HG03064 (cell line): ENCODE measurements at regions not wholly inside any gene's neighbourhood (a gene's known extent, or its start where the extent isn't known, plus 50 kb on each side); places are given as distances from the start of the nearest gene placed in this dataset.
"Not testable (repeated sequence)": the region's sequence is repeated elsewhere in the genome, so short reads cannot be mapped to it uniquely, and the experiment has no call there.

Experiments
- ATAC-seq: cut with Tn5 transposase; IDR thresholded peaks from one replicate; pipeline ENCODE4 v1.9.1; 2021; ENCODE audit warnings: low read depth; ENCODE audit not compliant: unreplicated experiment

DNA sequence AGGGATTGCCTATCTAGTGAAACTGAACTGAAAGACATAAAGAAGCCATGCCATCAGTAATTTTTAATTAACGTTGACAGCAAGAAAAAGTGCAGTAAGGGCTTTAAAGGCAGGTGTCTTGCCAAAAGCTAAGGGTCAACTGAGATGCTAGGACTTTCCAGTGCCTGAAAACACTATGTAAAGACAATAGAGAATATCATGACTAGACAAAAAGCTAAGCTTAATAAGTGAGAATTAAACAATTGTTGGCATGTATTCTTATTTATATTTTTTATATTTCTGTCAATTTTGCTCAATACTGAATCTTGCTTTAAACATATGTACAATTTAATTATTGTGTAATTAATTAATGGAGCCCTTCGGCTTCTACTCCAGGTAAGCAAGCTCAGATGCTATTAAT lies 803.1 kb downstream of the IGSF11 start:
- no peak for ATAC-seq

DNA sequence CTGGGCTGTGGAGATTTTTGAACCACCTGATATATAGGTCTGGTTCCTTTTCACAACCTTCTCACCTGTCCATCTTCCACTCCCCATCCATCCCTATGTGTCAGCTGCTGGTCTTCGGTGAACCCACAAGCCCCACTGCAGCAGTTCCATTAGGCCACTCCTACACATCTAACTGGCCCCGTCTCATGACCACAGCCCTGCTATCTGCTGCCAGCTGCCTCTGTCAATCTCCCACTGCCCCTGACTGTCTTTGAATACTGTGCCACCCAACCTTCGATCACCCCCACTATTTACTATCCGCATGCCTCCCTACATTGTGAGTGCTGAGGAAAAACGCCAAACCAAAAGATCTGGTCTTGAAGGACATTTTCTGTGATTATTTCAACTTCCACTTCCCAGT lies 795.4 kb downstream of the IGSF11 start:
- ATAC-seq, result no peak

DNA sequence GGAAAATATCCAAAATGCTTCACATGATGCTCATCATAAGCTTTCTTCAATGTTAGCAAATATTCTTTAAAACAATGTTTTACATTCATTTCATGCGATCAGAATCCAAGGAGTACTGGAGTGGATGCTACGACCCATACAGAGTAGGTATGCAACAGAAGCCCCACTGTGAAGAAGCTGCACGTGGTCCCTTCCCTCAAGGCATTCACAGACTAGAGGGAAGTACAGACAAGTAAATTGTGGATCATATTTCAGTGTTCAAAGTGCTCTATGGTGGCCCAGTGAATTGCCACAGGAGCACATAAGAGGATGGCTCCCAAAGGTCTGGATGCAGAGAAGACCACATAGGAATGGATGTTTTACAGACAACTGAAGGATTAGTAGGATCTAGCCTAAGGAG lies 789.9 kb downstream of the IGSF11 start:
- ATAC-seq, result no peak

DNA sequence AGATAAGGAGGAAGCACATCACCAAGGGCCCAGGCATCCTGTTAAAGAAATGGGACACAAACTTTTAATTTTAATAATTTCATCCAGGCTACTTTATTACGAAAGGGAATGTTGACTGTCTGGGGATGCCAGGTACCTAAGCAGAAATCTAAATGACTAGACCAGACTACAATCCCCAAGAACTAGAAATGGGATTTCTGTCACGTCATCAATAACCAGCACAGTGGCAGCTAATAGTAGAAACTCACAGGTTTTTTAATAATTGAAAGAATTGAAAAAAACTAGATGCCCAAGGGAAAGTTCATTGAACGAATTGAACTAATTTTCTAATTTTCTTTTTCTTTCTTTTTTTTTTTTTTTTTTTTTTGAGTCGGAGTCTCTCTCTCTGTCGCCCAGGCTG lies 789.3 kb downstream of the IGSF11 start:
- no peak for ATAC-seq

DNA sequence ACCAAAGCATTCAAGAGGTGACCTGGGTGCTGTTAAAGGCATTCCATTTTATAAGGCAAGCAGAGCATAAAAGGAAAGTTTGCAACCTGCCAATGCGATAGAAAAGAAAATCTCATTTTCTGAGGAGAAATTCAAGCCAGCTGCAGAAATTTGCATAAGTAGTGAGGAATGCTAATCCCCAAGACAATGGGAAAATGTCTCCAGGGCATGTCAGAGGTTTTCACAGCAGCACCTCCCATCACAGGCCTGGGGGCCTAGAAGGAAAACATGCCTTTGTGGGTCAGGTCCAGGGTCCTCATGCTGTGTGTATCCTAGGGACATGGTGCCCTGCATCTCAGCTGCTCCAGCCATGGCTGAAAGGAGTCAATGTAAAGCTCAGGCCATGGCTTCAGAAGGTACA lies 775.8 kb downstream of the IGSF11 start:
- not testable (repeated sequence) for ATAC-seq

DNA sequence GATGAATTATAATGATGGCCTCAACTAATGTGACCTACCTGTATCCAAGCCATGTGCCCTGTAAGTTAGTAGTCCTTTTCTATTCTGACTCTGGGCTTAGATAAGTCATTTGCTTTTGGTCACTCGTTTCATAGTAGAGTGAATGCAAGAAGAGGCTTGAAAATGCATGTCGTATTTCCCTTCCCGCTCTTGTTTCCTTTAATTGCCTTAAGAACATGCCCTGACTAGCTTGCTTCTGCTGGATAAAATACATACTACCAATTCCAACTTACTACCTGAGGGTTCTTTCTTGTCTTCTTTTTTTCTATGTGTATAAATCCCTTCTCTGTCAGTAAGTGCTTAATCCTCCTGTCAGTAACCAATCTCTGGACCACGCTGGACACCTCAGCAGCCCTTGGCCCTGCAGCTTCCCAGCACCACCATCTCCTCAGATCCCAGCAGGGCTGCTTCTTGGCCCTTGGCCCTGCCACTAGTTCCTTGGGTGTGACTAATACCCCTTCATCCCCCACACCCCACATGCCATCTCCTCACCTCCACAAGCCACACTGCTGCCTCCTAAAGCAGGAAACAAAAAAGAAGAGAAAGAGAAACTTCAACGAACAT lies 771.7 kb downstream of the IGSF11 start:
- ATAC-seq, result no peak

DNA sequence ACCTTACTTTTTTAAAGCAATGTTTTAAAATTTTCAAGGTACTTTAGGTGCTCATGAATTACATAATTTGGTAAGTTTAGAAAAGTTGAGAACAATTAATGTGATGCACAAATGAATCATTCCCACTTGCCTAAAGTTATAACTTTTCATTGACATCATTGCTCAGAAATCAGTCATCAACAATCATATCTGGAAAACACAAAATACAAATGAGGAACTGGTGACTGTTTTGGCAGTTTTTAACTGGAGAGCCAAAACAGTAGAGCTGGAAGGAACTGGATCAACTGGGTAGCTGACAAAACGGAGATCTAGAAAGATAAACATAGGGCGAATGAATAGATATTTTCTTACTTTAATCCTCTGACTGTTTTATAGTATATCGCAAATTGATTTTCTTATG lies 767.1 kb downstream of the IGSF11 start:
- ATAC-seq, result no peak

DNA sequence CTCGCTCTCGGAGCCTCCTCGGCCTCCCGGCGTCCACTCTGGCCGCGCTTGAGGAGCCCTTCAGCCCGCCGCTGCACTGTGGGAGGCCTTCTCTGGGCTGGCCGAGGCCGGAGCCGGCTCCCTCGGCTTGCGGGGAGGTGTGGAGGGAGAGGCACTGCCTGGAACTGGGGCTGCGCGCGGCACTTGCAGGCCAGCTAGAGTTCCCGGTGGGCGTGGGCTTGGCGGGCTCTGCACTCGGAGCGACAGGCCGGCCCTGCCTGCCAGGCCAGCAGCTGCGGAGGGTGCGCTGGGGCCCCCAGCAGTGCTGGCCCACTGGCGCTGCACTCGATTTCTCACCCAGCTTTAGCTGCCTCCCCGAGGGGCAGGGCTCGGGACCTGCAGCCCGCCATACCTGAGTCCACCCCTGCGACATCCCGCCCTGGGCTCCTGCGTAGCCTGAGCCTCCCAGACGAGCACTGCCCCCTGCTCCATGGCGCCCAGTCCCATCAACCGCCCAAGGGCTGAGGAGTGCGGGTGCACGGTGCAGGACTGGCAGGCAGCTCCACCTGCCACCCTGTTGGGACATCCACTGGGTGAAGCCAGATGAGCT lies 765.0 kb downstream of the IGSF11 start:
- no peak for ATAC-seq

DNA sequence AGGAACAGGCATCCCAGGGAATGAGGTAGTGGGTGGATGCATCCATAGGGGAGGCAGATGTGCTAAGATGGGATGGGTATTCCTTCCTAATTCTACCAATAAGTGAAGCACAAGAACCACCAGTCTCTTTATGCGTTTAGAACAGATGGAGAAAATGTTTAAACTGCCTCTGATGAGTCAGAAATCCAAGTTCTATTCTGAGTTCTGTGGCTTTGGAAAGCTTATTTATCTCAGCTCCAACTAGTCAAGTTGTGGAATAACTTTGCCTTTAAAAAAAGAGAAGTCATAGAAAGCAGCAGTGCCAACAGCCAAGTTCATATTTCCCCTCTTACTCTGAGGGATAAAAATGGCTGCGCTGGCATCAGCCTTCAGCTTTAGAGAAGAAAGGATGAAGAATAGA lies 761.7 kb downstream of the IGSF11 start:
- no peak for ATAC-seq

DNA sequence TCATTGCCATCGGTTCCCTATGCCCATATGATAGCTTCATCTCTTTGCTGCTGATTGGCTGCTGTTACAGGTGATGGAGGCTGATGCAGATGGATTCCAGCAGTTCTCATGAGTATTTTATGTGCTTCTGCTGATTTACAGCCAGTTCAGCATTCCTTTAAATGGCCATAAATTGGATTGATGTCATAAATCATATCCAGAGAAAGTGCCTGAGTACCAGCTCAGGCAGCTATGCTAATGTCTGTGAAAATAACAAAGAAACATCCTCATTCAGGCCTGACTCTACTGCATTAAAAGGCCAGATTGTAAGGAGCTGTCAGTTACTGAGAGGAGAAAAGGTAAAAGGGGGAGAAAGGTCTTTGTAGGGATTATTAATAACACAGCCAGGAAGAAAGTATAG lies 756.8 kb downstream of the IGSF11 start:
- ATAC-seq, result no peak

DNA sequence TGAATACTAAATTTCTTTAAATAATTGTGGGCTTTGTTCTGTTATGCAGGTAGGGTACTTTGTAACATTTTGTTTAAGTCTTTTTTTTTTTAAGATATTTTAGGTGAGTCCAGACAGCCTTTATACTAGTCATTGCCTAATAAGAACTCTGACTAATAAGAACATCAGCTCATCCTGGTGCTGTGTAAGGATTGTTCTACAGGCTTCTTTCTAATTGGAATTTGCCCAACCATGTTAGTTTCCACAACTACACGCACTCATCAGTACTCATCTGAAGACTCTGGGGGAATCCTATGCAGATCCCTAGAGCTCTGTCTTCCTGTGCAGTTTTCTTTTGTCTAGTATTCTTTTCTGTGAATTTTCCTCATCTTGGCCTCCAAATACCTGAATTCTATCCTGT lies 741.8 kb downstream of the IGSF11 start:
- ATAC-seq, result no peak

DNA sequence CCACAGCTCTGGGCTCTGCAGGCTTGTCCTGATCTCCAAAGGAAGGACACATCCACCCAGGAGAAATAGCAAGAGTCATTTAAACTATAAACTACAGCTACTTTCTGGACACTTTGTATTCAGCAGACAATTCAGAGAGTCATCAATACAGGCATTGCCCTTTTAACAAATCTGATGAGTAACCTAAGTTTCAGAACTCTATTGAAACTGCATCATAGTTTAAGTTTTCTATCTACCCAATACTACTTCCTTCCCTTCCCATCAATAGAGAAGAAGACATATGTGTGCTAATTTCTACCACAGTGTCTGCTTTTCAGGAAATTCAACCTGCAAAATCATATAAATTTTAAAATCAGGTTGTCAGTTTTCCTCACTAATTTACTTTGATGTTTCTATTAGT lies 736.5 kb downstream of the IGSF11 start:
- ATAC-seq, result no peak

DNA sequence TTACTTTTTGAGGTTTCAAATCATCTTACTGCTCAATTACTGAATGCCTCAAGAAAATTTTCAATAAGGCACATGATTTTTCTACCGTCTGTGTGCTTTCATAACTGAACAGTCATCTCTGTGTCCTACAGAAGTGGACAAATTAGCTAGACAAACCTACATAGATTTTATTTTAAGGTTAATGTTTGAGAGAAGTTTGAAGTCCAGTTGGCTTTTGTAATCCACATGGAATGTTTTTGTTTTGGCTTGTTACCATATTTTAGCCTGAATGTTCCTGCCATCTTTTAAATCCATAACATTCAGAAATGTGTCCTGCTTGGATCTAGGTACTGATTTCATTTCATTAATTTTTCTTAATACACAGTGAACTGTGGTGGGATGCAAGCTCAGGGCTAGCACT lies 730.1 kb downstream of the IGSF11 start:
- no peak for ATAC-seq

DNA sequence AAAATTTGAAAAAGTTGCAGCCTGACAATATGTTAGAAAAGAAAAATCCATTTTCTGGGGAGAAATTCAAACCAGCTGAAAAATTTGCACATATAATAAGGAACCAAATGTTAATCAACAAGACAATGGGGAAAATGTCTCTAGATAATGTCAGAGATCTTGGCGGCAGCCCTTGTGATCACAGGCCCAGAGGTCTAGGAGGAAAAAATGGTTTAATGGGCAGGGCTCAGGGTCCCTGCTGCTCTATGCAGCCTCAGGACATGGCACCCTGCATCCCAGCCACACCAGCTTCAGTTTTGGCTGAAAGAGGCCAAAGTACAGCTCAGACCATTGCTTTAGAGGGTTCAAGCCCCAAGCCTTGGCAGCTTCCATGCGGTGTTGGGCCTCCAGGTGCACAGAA lies 701.9 kb downstream of the IGSF11 start:
- no peak for ATAC-seq

DNA sequence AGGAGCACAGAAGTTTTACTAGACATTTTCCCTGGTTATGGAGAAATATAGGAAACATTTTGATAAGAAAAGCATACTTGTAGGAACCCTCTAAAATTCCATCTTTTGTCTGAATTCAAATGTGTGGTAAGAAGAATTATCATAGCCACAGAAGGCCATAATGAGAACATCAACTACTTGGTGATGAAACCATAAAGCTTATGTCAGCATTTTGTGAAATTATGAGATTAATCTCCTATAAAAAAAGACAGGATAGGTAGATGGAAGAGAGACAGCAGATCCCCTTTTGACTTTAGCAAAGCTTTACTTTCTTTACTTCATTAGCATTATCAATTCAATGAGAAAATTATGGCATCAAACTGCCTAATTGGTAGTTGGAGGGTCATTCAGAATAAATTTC lies 697.0 kb downstream of the IGSF11 start:
- ATAC-seq, result no peak

DNA sequence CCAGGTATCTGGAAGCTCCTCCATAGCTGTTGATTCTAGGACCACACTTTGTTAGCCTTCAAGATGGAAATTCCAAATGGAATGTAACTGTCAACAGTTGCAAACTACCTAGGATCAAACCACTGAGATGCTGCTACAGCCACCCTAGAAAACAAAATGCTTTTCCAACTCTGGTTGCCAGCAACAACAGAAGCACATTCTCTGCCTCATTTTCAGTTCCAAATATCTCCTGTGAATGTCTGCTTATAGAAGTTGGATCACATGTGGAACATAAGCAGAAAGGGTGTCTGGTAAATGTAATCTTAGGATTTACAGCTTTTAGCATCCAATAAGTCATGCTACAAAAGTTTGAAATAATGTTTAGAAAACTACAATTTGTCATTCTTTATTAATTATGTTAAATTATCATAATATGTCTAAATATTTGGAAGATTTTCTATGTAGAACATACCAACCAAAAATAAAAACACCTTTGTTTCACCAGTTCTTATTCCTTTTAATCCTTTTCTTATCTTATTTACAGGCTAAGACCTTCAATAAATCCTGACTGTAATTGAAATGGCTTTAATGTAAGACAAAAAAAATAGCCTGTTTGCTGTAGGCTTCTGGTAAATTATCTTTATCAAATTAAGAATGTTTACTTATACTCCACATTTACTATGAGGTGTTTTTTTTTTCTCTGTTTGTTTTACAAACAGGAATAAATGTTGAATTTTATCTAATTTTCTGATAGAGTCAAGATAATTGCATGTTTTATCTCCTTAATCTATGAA lies 687.1 kb downstream of the IGSF11 start:
- ATAC-seq, result no peak

DNA sequence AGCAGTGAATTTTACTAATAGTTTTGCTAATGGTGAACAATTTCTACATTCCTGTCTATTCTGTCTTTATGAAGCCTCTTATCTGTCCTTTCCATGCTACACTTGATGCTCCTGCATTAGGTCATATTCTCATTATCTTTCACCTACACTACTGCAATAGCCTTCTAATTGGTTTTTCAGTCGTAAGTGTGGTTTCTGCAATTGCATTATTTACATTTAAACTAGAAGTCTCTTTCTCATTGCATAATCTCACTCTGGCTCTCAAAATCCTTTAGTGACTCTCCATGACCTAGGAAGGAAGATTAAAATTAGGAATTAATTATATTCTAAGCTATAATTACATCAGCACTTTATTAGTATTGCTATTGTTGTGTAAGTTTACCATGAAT lies 686.5 kb downstream of the IGSF11 start:
- no peak for ATAC-seq

DNA sequence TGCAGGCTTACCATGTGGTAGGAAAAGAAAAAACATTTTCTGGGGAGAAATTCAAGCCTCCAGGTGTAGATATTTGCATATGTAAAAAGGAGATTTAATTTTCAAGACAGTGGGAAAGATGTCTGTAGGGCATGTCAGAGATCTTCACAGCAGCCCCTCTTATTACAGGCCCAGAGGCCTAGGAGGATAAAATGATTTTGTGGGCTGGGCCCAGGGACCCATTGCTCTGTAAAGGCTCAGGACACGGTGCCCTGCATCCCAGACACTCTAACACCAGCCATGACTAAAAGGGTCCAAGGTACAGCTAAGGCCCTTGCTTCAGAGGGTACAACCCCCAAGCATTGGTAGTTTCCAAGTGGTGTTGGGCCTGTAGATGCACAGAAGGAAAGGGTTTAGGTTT lies 680.1 kb downstream of the IGSF11 start:
- ATAC-seq, result no peak

DNA sequence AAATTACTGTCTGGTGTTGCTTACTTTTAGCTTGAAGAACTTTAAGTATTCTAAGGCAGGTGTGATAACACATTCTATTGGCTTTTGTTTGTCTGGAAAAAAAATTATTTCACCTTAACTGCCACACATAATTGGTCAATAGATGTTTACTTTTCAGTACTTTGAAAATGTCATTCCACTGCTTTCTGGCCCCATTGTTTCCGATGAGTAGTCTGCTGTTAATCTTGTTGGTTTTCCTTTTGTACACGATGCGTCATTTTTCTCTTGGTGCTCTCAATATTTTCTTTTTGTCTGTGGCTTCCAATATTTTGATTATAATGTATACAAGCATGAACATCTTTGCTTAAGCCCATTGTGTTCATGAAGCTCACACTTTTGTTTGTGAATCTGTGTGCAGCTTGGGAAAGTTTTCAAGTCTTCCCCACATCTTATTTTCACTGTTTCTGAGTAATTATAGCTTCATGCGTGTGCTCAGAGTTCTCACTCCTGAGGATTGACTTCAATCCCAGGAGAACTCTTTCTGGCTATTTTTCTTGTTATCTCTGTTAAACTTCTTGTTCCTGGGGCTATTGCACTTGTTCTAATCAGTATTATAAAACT lies 664.7 kb downstream of the IGSF11 start:
- ATAC-seq, result no peak

DNA sequence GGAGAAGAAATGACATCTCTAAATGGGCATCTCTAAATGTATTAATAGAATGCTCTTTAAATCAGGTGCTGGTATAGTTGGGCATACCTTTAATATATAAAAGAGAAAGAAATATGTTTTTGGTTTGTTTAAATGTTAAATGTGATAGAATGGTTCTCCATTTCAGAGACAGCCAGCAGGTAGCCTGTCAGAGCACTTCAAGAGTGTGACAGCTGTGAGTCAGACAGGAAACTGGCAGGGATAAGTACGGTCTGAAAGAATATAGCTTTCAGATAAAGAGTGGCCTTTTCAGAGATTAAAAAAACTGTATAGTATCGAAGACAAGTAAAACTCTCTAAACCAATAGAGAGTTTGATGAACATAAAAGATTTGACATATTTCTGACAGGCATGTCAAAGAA lies 654.1 kb downstream of the IGSF11 start:
- no peak for ATAC-seq

DNA sequence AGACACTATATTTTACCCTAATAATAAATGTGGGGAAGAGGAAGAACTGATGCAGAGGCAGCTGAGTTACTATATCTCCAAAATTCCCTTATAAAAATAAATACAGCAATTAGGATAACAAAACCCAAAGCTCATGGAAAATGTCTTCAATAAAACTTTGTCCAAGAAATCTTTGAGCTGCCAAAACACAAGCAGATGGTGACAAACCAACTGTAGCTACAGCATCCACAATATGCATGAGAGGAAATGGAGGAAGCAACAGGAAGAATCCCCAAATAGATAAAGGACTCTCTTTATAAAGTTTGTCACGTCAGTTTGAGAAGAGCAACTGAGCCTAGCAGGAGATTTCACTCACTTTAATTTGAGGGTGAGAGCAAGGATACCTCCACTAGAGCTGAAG lies 638.2 kb downstream of the IGSF11 start:
- no peak for ATAC-seq

DNA sequence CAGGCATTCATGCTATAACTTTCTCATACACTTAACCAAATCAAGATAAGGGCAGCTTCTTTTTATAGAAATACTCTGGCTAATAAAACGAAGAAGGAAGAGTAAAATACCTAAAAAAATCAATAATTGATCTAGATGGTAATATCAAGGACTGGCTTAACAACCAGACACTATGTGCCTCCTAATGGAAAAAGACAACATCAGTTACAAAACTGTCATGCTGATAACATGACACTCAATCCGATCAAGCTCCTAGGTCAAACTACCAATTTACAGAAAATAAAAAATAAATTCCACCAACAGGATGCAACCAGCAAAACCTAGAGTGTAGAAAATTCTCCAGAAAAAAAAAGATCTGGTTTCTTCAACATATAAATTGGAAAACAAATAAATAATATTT lies 634.6 kb downstream of the IGSF11 start:
- ATAC-seq, result no peak
